Stimulated activated naive CD8-positive, alpha-beta T cell treated with anti-CD3 and anti-CD28 coated beads, Interleukin-15, amount 100 ng/mL, for 72 hours (primary cell): ENCODE measurements at regions not wholly inside any gene's neighbourhood (a gene's known extent, or its start where the extent isn't known, plus 50 kb on each side); places are given as distances from the start of the nearest gene placed in this dataset.
"Not testable (repeated sequence)": the region's sequence is repeated elsewhere in the genome, so short reads cannot be mapped to it uniquely, and the experiment has no call there.

ENCODE experiments used
- ATAC-seq: fragments of 150-1000 bp; cut with Tn5 transposase; 2 replicates; pipeline ENCODE4 v1.10.0; 2021; ENCODE audit warnings: mild to moderate bottlenecking, moderate library complexity
- DNase-seq, 2 donors: peaks; one replicate each; pipeline ENCODE4 v3.0.0; 2021 to 2022
- H3K27ac Mint-ChIP-seq, 2 donors: one replicate each; pipeline ENCODE4 v1.8.0; 2022; ENCODE audit warnings: mild to moderate bottlenecking in 2 of 2, mixed read lengths in 2 of 2, moderate library complexity in 2 of 2
- H3K27me3 Mint-ChIP-seq: one replicate; pipeline ENCODE4 v1.8.0; 2022; ENCODE audit warnings: mixed read lengths
- H3K4me1 Mint-ChIP-seq: one replicate; pipeline ENCODE4 v1.8.0; 2022; ENCODE audit warnings: mild to moderate bottlenecking, mixed read lengths
- H3K4me3 Mint-ChIP-seq, 2 donors: one replicate each; pipeline ENCODE4 v1.8.0; 2022; ENCODE audit warnings: mild to moderate bottlenecking in 2 of 2, mixed read lengths in 2 of 2, moderate library complexity in 1 of 2
- H3K9me3 Mint-ChIP-seq, 2 donors: one replicate each; pipeline ENCODE4 v1.8.0; 2022; ENCODE audit warnings: mixed read lengths in 2 of 2

- H3K9me3 Mint-ChIP-seq, H3K4me1 Mint-ChIP-seq, ATAC-seq, H3K4me3 Mint-ChIP-seq, H3K27ac Mint-ChIP-seq, H3K27me3 Mint-ChIP-seq, DNase-seq: not testable (repeated sequence)
Measured at GRCh38 chr7:118916120-118916519, 691.6 kb downstream of the ANKRD7 start.

GRCh38 chr7:118918556-118918955 is 694.1 kb downstream of the ANKRD7 start:
- Mint-ChIP-seq H3K9me3 (no peaks in the 10 kb centered on the region), H3K27ac (no peak overlapping the region), H3K4me1 (no peaks in the 10 kb centered on the region), H3K4me3 (no peak overlapping the region), H3K27me3 (no peaks in the 10 kb centered on the region)
- DNase-seq (no peak), ATAC-seq (no peak)

- DNase-seq (no peak), ATAC-seq (no peak)
- H3K4me1 Mint-ChIP-seq: no peaks in the 10 kb centered on the region
- H3K27me3 Mint-ChIP-seq: no peaks in the 10 kb centered on the region
- no peak overlapping the region for H3K27ac Mint-ChIP-seq
- H3K4me3 Mint-ChIP-seq: no peak overlapping the region
- H3K9me3 Mint-ChIP-seq: no peaks in the 10 kb centered on the region
Measured at GRCh38 chr7:118938845-118939244, 714.3 kb downstream of the ANKRD7 start.

GRCh38 chr7:118944271-118944670 is 719.8 kb downstream of the ANKRD7 start:
- H3K27ac Mint-ChIP-seq: no peak overlapping the region

GRCh38 chr7:118945911-118946682 is 721.6 kb downstream of the ANKRD7 start:
- no peak overlapping the region for H3K27ac Mint-ChIP-seq
- ATAC-seq (no peak), DNase-seq (no peak)
- no peaks in the 10 kb centered on the region for H3K4me1 Mint-ChIP-seq
- H3K9me3 Mint-ChIP-seq: peaks cover 0 to 9% of the 10 kb centered on the region in 2 donors
- no peak overlapping the region for H3K4me3 Mint-ChIP-seq
- H3K27me3 Mint-ChIP-seq: no peaks in the 10 kb centered on the region

More at GRCh38 chr7:118944271-118944670, 719.8 kb downstream of the ANKRD7 start:
- no peak for ATAC-seq
- H3K4me3 Mint-ChIP-seq: no peak overlapping the region
- no peaks in the 10 kb centered on the region for H3K4me1 Mint-ChIP-seq
- no peaks in the 10 kb centered on the region for H3K27me3 Mint-ChIP-seq
- no peak for DNase-seq
- H3K9me3 Mint-ChIP-seq: peaks cover 0 to 9% of the 10 kb centered on the region in 2 donors

GRCh38 chr7:118948508-118948907 is 724.0 kb downstream of the ANKRD7 start:
- Mint-ChIP-seq H3K4me1 (no peaks in the 10 kb centered on the region), H3K4me3 (no peak overlapping the region)

GRCh38 chr7:118949031-118949430 is 724.5 kb downstream of the ANKRD7 start:
- H3K4me1 Mint-ChIP-seq: no peaks in the 10 kb centered on the region
- no peak overlapping the region for H3K27ac Mint-ChIP-seq
- no peak for DNase-seq
- peaks cover 6 to 16% of the 10 kb centered on the region in 2 donors for H3K9me3 Mint-ChIP-seq
- no peaks in the 10 kb centered on the region for H3K27me3 Mint-ChIP-seq
- no peak for ATAC-seq
- H3K4me3 Mint-ChIP-seq: no peak overlapping the region

More at GRCh38 chr7:118948508-118948907, 724.0 kb downstream of the ANKRD7 start:
- DNase-seq (no peak), ATAC-seq (no peak)
- Mint-ChIP-seq H3K27ac (no peak overlapping the region), H3K27me3 (no peaks in the 10 kb centered on the region), H3K9me3 (peaks cover 6 to 16% of the 10 kb centered on the region in 2 donors)

- not testable (repeated sequence) for H3K27ac Mint-ChIP-seq, H3K27me3 Mint-ChIP-seq, H3K4me1 Mint-ChIP-seq, H3K4me3 Mint-ChIP-seq, DNase-seq, ATAC-seq
- peaks cover 11 to 22% of the 10 kb centered on the region in 2 donors for H3K9me3 Mint-ChIP-seq
Measured at GRCh38 chr7:118956285-118956684, 731.8 kb downstream of the ANKRD7 start.

GRCh38 chr7:118969370-118969769 is 744.9 kb downstream of the ANKRD7 start:
- DNase-seq (no peak), ATAC-seq (no peak)
- Mint-ChIP-seq H3K4me3 (no peak overlapping the region), H3K27ac (no peak overlapping the region), H3K27me3 (no peaks in the 10 kb centered on the region), H3K9me3 (peaks cover 0 to 12% of the 10 kb centered on the region in 2 donors), H3K4me1 (no peaks in the 10 kb centered on the region)

DNA sequence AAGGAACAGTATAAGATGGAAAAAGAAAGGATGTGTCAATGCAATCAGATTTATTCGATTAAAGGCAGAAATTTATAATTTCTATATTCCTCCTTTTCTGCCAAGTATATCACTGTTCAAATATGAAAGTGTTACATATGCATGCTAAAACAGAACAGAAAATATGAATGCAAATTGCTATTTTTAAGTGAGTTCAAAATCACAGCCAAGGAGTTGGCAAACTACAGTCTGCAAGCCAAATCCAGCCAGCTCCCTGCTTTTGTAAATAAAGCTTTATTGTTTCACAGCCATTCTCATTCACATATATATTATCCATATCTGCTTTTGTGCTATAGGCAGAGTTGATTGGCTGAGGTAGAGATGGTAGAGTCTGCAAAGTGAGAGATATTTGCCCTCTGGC is 747.2 kb downstream of the ANKRD7 start:
- no peak overlapping the region for H3K4me3 Mint-ChIP-seq
- no peaks in the 10 kb centered on the region for H3K4me1 Mint-ChIP-seq
- DNase-seq: no peak
- no peak for ATAC-seq
- peaks cover 0 to 12% of the 10 kb centered on the region in 2 donors for H3K9me3 Mint-ChIP-seq
- H3K27ac Mint-ChIP-seq: no peak overlapping the region
- H3K27me3 Mint-ChIP-seq: no peaks in the 10 kb centered on the region

DNA sequence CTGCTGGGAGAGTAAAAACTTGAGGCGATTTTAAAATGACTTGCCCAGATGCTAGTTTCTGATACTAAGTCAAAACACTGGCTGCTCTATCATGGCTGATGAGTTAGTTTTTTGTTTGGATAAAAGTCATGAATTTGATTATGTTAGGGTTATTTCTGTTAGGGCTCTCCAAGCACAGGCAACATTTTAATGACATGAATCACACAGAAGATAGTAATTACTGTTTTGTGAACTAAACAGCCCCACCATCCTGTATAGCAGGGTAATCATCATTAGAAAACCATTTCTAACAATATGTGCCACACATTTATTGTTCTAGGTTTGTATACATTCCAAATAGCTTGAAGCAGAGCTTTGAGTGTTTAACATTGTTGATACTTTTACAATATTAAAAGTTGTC is 750.3 kb downstream of the ANKRD7 start:
- Mint-ChIP-seq H3K27ac (no peak overlapping the region), H3K4me1 (no peaks in the 10 kb centered on the region), H3K4me3 (no peak overlapping the region), H3K9me3 (peaks cover 0 to 5% of the 10 kb centered on the region in 2 donors), H3K27me3 (no peaks in the 10 kb centered on the region)
- DNase-seq (no peak), ATAC-seq (no peak)

GRCh38 chr7:118995350-118995749 is 770.8 kb downstream of the ANKRD7 start:
- H3K4me3 Mint-ChIP-seq: no peak overlapping the region
- no peak for DNase-seq
- no peak for ATAC-seq
- H3K27ac Mint-ChIP-seq: no peak overlapping the region
- H3K4me1 Mint-ChIP-seq: no peaks in the 10 kb centered on the region
- no peaks in the 10 kb centered on the region for H3K9me3 Mint-ChIP-seq
- no peaks in the 10 kb centered on the region for H3K27me3 Mint-ChIP-seq

- DNase-seq (no peak), ATAC-seq (no peak)
- H3K27me3 Mint-ChIP-seq: no peaks in the 10 kb centered on the region
- no peaks in the 10 kb centered on the region for H3K4me1 Mint-ChIP-seq
- no peak overlapping the region for H3K27ac Mint-ChIP-seq
- H3K9me3 Mint-ChIP-seq: peaks cover 0 to 8% of the 10 kb centered on the region in 2 donors
- no peak overlapping the region for H3K4me3 Mint-ChIP-seq
Measured at GRCh38 chr7:119007236-119007635, 782.7 kb downstream of the ANKRD7 start.

GRCh38 chr7:119010635-119011034 is 786.1 kb downstream of the ANKRD7 start:
- ATAC-seq: no peak
- DNase-seq: no peak
- H3K27ac Mint-ChIP-seq: no peak overlapping the region
- H3K27me3 Mint-ChIP-seq: no peaks in the 10 kb centered on the region
- no peaks in the 10 kb centered on the region for H3K4me1 Mint-ChIP-seq
- no peak overlapping the region for H3K4me3 Mint-ChIP-seq
- H3K9me3 Mint-ChIP-seq: peaks cover 0 to 8% of the 10 kb centered on the region in 2 donors

- ATAC-seq (no peak), DNase-seq (no peak)
- Mint-ChIP-seq H3K27ac (no peak overlapping the region), H3K4me1 (no peaks in the 10 kb centered on the region), H3K27me3 (no peaks in the 10 kb centered on the region), H3K9me3 (peaks cover 15 to 20% of the 10 kb centered on the region in 2 donors), H3K4me3 (no peak overlapping the region)
Measured at GRCh38 chr7:119026391-119026790, 801.9 kb downstream of the ANKRD7 start.

GRCh38 chr7:119028736-119029135 is 804.2 kb downstream of the ANKRD7 start:
- ATAC-seq (no peak), DNase-seq (no peak)
- Mint-ChIP-seq H3K27ac (no peak overlapping the region), H3K9me3 (peaks cover 14 to 24% of the 10 kb centered on the region in 2 donors), H3K4me3 (no peak overlapping the region), H3K27me3 (no peaks in the 10 kb centered on the region), H3K4me1 (no peaks in the 10 kb centered on the region)

- not testable (repeated sequence) for H3K27ac Mint-ChIP-seq, DNase-seq, H3K27me3 Mint-ChIP-seq, H3K4me3 Mint-ChIP-seq, H3K4me1 Mint-ChIP-seq, ATAC-seq
- peaks cover 15 to 18% of the 10 kb centered on the region in 2 donors for H3K9me3 Mint-ChIP-seq
Measured at GRCh38 chr7:119032136-119032535, 807.6 kb downstream of the ANKRD7 start.
